NCI-H446 (cell line): ENCODE measurements at regions not wholly inside any gene's neighbourhood (a gene's known extent, or its start where the extent isn't known, plus 50 kb on each side); places are given as distances from the start of the nearest gene placed in this dataset.
"Not testable (repeated sequence)": the region's sequence is repeated elsewhere in the genome, so short reads cannot be mapped to it uniquely, and the experiment has no call there.

ENCODE experiments used
- DNase-seq, 2 experiments: peaks; one replicate each; lab custom pipeline; 2025; lab: John Stamatoyannopoulos, UW

DNA sequence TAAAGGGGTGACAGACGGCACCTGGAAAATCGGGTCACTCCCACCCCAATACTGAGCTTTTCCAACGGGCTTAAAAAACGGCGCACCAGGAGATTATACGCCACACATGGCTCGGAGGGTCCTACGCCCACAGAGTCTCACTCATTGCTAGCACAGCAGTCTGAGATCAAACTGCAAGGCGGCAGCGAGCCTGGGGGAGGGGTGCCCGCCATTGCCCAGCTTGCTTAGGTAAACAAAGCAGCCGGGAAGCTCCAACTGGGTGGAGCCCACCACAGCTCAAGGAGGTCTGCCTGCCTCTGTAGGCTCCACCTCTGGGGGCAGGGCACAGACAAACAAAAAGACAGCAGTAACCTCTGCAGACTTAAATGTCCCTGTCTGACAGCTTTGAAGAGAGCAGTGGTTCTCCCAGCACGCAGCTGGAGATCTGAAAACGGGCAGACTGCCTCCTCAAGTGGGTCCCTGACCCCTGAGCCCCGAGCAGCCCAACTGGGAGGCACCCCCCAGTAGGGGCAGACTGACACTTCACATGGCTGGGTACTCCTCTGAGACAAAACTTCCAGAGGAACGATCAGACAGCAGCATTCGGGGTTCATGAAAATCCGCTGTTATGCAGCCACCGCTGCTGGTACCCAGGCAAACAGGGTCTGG, 162.8 kb upstream of the GJE1 start:
- not testable (repeated sequence) for DNase-seq

DNA sequence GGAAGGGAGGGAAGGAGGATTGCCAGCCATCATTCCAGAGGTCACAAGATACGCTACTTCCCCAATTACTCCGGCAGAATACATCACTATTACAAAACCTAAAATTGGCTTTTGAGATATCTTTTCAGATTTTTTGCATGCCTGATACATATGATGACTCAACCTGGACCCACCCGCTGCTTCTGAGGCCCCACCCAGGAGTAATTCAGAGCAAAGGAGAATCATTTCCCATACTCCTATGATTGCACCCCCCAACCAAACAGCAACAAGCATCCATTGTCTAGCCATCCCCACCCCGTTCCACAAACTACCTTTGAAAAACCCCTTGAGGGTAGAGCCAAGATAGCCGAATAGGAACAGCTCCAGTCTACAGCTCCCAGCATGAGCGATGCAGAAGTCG, 163.5 kb upstream of the GJE1 start:
- DNase-seq, result no peak

DNA sequence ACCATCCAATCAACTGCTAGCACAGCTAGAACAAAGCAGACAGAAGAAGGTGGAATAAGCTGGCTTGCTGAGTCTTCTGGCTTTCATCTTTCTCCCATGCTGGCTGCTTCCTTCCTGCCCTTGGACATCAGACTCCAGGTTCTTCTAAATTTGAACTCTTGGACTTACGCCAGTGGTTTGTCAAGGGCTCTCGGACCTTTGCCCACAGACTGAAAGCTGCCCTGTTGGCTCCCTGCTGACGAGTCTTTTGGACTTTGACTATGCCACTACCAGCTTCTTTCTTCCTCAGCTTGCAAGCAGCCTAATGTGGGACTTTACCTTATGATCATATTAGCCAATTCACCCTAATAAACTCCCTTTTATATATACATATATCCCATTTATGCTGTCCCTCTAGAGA, 164.1 kb upstream of the GJE1 start:
- no peak for DNase-seq

DNA sequence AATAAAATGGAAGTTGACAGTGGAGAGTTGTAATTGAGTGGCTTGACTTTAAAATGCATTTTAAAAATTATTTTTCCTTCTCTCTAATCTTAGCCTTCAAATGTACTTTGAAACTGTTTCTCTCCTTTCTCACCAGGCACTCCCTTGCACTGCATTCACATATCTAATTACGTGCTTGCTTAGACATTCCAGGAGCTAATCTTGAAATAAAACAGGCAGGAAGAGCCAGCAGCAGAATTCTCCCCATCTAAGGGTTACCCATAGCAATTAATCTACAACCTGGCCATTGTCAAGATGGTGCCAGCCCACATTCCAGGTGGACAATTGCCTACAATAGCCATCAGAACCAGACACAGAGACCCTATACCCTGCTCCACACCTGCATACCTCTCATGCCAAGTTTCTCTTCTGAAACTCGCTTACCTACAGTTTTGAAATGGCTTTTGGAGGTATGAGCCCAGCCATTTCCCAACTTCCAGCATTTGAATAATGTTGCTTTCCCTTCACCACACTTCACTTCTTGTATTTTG, 167.6 kb upstream of the GJE1 start:
- no peak for DNase-seq

DNA sequence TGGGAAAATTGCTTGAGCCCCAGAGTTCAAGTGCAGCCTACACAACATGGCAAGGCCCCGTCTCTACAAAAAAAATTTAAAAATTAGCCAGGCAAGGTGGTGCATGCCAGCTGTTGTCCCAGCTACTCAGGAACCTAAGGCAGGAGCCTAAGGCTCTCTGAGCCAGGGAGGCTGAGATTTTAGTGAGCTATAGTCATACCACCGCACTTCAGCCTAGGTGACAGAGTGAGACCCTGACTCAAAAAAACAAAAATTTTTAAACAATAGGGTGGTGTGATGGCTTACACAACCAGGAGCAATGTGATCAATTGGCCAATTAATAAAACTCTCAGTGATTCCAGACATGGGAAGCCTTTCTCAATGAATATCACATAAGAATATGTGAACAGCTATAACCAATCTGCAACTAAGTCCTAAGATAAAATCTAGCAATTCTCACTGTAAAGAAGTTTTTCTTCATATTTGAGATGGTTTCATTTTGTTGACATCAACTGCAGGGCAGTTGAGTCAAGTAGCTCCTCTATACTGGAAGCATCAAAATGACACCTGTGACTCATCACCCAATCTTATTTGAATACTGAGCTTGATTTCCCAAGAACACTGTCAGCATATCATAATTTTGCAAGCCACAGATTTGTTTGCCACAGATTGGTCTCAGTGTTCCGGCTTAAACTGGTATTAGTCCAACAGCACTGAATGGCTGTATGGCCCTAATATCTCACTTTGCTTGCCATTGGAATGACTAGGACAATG, 169.0 kb upstream of the GJE1 start:
- DNase-seq, result no peak

DNA sequence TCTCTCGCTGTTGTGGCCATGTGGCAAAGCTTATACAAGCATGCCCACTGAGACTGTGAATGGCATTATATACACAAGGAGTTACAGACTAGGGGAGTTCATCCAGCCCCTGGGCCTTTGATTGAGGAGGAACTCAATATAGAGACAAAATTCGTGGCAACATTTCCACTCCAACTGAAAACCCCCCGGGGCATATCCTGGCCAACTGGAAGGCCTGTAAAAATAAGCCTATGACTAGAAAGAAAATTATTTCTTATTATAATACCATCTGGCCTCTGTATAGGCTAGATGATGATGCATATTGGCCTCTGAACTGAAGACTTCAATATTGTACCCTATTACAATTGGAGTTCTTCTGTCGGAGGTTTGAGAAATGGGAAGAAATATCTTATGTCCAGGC, 175.5 kb upstream of the GJE1 start:
- peak in 1 of 2 experiments; percentile 8 for DNase-seq

DNA sequence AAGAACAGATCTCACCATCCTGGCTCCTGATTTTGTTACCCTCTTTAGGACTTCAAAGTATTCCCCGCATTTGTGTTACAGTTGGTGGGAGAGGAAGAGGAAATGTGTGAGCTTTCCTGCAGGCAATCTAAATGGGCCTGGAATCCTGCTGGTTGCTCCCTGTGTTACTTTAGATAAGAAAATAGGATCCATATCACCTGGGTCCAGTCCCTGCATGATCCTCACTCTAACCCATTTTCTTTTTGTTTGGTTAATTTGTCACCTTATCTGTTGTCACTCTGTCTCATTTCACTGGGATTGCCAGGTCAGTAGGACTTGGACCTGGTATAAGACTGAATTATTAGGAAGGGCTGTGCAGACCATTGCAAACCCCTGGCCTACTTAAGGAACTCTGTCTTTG, 175.9 kb upstream of the GJE1 start:
- DNase-seq, result no peak

DNA sequence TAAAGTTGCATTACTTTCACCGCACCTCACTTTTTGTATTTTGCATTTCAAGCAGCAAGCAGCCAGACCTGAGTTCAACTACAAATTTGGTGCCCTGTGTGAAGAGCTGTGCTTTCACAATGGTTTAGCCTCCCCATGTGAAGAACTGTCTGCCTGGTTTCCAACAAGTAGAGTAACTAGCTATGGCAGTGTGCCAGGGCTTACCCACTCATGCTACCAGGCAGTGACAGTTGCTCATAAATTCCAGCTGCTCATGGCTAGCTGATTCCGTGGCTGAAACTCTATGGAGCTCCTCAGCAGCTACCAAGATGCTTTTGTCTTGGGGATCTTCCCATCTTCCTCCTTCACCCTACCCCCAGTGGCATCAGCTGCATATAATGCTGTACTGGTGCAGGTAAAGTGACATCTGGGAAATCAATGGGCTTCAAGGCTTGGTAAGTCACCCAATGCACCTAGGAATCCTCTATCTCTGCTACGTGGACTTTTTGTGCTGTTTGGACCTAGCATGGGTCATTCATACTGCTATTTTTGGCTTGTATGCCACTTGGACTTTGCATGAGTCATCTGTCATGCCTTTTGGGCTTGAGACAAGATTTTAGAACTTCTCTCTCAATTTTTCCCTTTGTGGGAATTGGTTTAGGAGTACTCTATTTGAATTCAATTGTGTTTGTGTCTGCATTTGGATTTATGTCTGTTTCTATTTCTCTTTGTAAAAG, 176.5 kb upstream of the GJE1 start:
- DNase-seq, result peak in 1 of 2 experiments; percentile 50

DNA sequence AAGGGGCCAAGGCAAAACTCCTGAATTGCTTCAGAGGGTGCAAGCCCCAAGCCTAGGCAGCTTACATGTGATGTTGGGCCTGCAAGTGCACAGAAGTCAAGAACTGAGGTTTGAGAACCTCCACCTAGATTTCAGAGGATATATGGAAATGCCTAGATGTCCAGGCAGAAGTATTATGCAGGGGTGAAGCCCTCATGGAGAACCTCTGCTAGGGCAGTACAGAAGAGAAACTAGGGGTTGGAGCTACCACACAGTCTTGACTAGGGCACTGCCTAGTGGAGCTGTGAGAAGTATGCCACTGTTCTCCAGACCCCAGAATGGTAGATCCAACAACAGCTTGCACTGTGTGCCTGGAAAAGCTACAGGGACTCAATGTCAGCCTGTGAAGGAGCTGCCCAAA, 179.7 kb upstream of the GJE1 start:
- DNase-seq, result no peak

DNA sequence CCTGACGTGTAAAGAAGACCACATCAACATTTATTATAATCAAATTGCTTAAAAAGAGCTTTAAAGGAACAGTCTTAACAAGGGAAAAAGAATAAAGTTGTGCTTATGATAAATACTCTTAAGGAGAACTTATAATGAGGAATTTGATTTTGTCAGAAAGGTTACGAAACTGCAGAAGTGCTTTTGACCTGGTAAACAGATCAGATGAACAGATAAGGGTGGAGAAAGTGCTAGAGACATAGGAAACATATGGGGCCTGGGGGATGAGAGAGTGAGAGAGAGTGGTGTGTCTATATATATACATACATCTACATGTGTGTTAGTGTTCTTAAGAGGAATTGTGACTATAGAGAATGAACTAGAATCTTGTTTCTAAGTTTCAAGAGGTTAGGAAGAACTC, 186.2 kb upstream of the GJE1 start:
- DNase-seq, result no peak

DNA sequence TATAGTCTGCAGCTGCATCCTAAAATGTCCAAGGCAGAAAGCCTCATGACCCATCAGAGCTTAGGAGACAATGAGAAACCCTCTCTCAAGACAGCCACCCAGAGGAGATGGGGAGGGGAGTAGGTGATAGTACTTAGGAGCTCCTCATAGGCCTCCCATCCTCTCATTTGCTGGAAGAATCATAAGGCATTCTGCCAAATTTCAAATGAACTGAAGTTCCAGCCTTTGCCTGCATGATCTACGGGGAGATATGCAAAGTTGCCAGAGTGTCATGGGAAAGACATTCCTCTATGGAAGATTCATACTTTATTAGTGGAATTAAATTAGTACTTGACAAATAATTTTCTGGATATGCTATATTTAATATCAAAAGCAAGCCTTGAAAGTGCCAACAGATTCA, 194.1 kb upstream of the GJE1 start:
- no peak for DNase-seq

DNA sequence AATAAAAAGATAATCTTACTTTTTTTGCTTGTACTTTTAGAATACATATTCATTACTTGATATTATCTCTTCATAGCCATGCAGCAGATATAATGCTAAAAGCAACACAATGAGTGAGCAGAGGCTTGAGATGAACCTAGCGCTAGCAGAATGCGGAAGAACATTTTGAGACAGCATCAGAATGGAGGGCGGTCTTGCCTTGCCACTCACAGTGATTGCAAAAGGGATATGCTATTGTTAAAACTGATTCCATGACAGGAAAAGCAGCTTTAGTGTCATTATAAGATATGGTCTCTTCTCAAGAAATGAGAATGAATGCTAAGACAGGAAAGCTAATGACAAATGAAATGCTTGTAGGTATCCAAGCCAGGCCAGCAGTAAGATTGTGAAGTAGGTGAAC, 200.0 kb upstream of the GJE1 start:
- no peak for DNase-seq

DNA sequence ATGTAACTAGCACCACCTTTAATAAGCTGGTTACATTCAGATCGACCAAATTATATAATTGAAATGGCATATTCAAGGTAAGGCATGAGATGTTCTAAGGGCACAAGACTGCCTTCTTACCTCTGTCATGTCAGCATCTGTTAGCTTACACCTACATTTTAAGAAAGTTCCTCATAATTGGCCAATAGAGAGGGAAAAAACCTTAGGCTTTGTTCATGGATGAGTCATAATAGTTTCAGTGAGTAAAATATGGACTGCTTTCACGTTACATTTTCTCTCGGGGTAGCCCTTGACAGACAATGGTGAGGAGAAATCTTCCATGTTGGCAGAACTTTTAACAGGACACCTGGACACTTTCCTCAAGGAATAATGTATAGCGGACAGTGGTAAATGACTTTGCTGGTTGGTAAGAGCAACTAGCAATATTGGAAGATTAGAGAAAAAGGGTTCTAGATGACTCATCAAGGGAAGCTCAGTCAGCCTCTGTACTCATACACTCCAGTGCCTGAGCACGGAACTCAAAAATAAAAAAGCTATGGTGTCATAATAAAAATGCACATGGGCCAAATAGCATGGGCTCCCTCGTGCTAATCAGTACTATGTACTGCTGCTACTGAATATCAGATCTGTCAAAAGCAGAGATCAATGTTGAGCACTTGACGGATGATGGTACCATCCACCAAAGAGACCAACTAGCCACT, 206.4 kb upstream of the GJE1 start:
- DNase-seq, result not testable (repeated sequence)

DNA sequence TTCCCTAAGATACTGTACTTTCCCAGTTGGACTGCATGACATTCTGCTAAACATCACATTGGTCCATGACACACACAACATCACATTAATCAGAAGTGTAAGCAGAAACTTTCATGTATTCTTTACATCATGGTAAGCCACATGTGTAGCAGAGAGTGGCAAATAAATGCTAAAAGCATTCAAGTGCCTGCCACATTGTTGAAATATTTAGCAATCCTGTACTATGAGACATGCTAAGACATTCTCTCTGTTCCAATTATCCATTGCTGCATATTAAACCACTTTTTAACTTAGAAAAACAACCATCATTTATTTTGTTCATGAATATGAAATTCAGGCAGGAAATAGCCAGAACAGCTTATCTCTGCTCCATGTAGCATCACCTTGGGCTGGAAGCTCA, 207.7 kb upstream of the GJE1 start:
- no peak for DNase-seq

DNA sequence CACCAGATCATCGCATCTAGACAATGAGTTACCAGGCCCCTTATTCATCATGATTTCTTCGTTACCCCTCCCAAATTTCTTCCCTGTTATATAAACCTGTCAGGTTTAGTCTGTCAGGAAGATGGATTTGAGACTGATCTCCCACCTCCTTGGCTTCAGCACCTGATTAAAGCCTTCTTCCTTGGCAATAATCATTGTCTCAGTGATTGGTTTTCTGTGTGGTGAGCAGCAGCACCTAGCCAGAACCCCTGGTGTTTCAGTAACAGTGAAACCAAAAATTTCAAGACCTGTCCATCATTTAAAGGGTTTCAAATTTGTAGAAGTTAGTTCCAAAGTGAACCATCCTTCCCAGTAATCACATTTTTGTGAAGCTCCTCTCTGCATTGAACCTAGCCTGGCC, 209.8 kb upstream of the GJE1 start:
- DNase-seq, result no peak

DNA sequence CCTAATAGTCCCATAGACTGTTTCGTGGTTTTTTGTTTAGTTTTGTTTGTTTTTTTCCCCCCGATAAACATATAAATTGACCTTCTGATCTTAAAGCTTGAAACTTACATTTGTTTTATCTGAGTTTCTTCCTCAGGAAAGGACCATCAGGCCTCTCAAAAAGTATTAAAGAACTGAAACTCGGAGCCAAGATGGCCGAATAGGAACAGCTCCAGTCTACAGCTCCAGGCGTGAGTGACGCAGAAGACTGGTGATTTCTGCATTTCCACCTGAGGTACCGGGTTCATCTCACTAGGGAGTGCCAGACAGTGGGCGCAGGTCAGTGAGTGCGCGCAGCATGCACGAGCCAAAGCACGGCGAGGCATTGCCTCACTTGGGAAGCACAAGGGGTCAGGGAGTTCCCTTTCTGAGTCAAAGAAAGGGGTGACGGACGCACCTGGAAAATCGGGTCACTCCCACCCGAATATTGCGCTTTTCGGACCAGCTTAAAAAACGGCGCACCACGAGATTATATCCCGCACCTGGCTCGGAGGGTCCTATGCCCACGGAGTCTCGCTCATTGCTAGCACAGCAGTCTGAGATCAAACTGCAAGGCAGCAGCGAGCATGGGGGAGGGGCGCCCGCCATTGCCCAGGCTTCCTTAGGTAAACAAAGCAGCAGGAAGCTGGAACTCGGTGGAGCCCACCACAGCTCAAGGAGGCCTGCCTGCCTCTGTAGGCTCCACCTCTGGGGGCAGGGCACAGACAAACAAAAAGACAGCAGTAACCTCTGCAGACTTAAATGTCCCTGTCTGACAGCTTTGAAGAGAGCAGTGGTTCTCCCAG, 215.8 kb upstream of the GJE1 start:
- DNase-seq, result not testable (repeated sequence)

DNA sequence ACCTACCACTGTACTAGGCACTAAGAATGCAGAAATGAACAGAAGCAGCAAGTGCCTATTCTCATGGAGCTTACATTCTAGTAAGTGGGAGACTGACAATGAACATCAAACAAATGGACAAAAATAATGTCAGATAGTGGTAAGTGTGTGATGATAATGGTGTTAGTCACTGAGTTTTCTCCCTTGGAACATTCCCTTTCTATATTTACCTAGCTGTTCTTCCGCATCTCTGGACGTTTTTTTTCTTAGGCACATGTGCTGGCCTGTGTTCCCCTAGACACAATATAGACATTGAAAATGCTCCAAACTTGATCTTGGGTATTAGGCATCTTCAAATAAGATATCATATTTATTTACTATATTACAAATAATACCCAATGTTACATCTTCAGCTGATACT, 218.1 kb upstream of the GJE1 start:
- no peak for DNase-seq

DNA sequence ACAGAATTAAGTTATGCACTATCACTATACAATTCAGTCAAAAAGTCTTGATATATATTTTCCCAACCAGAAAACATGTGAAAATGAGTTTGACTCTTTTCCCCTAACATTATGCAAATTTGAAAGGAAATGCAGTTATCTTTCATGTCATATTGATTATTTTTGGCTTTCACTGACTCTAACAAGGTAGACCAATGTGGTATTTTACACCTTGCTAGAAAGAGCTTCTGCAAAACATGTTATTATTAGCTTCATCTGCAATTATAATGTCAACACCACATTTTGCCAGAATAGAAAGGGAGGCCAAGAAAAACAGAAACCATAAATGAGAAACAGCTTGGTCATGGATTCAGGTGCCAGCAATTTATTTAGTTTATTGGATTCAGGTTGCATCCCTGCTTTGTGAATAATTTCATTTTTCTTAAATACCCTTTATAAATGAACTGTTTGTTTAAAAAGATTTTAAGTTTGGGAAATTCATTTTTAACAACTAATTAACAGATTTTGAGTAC, 226.1 kb upstream of the GJE1 start:
- peak in 1 of 2 experiments; percentile 14 for DNase-seq

DNA sequence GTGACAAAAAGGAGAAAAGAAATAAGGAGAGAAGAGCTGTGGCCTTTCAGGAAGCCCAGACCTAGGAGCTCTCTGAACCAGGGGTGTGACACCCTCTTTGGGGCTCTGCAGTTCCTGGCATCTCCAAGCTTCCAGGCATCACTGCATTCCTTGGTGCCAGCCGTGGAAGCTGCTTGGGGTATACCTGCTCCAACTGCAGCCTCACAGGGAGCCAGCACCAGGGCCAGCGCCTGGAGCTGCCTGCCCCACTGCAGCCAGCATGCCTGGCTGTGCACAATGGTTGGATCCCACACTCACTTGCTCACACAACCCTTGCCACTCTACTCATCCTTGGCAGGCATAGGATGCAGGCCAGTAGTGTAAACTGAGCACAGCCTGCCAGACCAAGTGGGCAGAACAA, 242.1 kb upstream of the GJE1 start:
- no peak for DNase-seq

DNA sequence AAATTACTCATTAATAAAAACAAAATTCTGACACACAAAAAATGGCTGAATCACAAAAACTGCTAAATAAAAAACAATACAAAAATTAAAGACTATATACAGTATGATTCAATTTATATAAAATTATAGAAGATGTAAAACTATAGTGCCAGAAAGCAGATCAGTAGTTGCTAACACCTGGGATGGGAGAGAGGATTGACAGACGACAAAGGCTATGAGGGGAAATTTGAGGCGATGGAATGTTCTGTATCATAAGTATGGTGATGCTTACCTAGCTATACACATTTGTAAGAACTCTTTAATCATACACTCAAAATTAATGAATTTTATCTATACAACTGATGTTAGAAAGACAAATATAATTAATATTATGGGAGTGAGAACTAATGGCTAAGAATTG, 247.9 kb upstream of the GJE1 start:
- no peak for DNase-seq

DNA sequence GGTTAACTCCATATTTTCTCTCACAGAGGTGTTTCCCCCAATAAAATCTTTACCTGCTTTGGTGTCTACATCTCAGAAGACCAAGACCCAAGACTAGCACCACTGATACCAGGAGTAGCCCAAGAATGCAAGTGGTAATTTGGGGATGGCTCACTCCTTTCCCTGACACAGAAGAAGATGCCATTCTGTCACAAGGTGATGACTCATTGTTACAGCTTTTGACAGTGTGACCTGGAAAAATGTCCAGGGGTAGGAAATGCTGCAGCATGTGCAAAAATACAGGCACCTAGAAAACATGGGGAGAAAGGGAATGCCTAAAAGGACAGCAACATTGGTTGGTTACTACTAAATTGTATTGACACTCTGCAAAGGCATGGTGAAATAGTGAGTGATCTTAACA, 254.0 kb upstream of the GJE1 start:
- DNase-seq, result no peak
